ENCODE measurements at regions not wholly inside any gene's neighbourhood (a gene's known extent, or its start where the extent isn't known, plus 50 kb on each side); places are given as distances from the start of the nearest gene placed in this dataset.

DNA sequence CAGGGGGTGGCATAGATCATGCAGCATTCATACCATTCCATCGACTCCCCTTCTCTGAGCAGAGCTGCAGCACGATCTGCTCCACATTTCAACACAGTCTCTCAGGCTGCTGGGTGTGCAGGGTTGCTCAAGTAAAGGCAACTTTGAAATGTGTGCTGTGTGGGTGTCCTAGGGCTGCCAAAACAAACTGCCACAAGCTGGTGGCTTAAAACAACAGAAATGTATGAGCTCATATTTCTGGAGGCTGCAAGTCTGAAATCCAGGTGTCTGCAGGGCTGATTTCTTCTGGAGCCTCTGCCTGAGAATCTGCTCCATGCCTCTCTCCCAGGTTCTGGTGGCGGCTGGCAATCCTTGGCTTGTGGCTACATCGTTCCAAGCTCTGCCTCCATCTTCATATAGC lies 63.7 kb upstream of the WDFY2 start:
- TF ChIP-seq SIN3A (conservative IDR thresholded peaks at IDR 0.05 in 1 of 2, IDR thresholded peaks at IDR 0.05 in 1 of 2; ENCODE audit: low read depth in 1 of 2, low read length in 2 of 2) (no peak), JUN (IDR thresholded peaks at IDR 0.05; ENCODE audit: low read depth, low read length) (no peak), EZH2 (IDR thresholded peaks at IDR 0.05; ENCODE audit: low read depth, low read length, severe bottlenecking) (no peak), TAF1 (IDR thresholded peaks at IDR 0.05; ENCODE audit: low read depth, low read length) (no peak), POLR2A (IDR thresholded peaks at IDR 0.05; ENCODE audit: control extremely low read depth in 1 of 2, low read depth in 2 of 2, low read length in 2 of 2) (no peak), MAFK (IDR thresholded peaks at IDR 0.05; ENCODE audit: low read depth, low read length) (no peak), JUND (IDR thresholded peaks at IDR 0.05; ENCODE audit: low read length) (no peak)
- TF ChIP-seq, protein P1, sequence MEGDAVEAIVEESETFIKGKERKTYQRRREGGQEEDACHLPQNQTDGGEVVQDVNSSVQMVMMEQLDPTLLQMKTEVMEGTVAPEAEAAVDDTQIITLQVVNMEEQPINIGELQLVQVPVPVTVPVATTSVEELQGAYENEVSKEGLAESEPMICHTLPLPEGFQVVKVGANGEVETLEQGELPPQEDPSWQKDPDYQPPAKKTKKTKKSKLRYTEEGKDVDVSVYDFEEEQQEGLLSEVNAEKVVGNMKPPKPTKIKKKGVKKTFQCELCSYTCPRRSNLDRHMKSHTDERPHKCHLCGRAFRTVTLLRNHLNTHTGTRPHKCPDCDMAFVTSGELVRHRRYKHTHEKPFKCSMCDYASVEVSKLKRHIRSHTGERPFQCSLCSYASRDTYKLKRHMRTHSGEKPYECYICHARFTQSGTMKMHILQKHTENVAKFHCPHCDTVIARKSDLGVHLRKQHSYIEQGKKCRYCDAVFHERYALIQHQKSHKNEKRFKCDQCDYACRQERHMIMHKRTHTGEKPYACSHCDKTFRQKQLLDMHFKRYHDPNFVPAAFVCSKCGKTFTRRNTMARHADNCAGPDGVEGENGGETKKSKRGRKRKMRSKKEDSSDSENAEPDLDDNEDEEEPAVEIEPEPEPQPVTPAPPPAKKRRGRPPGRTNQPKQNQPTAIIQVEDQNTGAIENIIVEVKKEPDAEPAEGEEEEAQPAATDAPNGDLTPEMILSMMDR (IDR thresholded peaks at IDR 0.05; ENCODE audit: control extremely low read depth in 1 of 3, insufficient read depth in 1 of 3, low read depth in 1 of 3, low read length in 3 of 3), result no peak
- TF ChIP-seq, protein P2, sequence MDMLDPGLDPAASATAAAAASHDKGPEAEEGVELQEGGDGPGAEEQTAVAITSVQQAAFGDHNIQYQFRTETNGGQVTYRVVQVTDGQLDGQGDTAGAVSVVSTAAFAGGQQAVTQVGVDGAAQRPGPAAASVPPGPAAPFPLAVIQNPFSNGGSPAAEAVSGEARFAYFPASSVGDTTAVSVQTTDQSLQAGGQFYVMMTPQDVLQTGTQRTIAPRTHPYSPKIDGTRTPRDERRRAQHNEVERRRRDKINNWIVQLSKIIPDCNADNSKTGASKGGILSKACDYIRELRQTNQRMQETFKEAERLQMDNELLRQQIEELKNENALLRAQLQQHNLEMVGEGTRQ (IDR thresholded peaks at IDR 0.05; ENCODE audit: low read length), result no peak

Data from H1 (cell line).